IPS-NIHi11 (cell line): ENCODE measurements at regions not wholly inside any gene's neighbourhood (a gene's known extent, or its start where the extent isn't known, plus 50 kb on each side); places are given as distances from the start of the nearest gene placed in this dataset.

Source experiments
- DNase-seq: peaks from one replicate; pipeline ENCODE4 v3.0.0; 2012; ENCODE audit warnings: mixed read lengths, low spot score

- no peak for DNase-seq
Observed at GRCh38 chr4:38563707-38564495, 100.1 kb upstream of the KLF3 start.

- DNase-seq, result no peak
Observed at GRCh38 chr4:38565271-38566199, 98.5 kb upstream of the KLF3 start.

- no peak for DNase-seq
Observed at GRCh38 chr4:38566806-38567398, 97.1 kb upstream of the KLF3 start.

GRCh38 chr4:38567457-38567856 is 96.5 kb upstream of the KLF3 start:
- no peak for DNase-seq

- no peak for DNase-seq
Observed at GRCh38 chr4:38568768-38569167, 95.2 kb upstream of the KLF3 start.

- DNase-seq, result no peak
Observed at GRCh38 chr4:38570647-38571276, 93.2 kb upstream of the KLF3 start.

GRCh38 chr4:38572793-38573192 is 91.2 kb upstream of the KLF3 start:
- no peak for DNase-seq

GRCh38 chr4:38574559-38575333 is 89.3 kb upstream of the KLF3 start:
- DNase-seq, result no peak

- no peak for DNase-seq
Observed at GRCh38 chr4:38576767-38577166, 87.2 kb upstream of the KLF3 start.

GRCh38 chr4:38577462-38577861 is 86.5 kb upstream of the KLF3 start:
- no peak for DNase-seq

- DNase-seq, result no peak
Observed at GRCh38 chr4:38581426-38582106, 82.4 kb upstream of the KLF3 start.

GRCh38 chr4:38582445-38582844 is 81.6 kb upstream of the KLF3 start:
- DNase-seq, result no peak

- DNase-seq, result no peak
Observed at GRCh38 chr4:38582889-38583470, 81.0 kb upstream of the KLF3 start.

- no peak for DNase-seq
Observed at GRCh38 chr4:38585871-38586270, 78.1 kb upstream of the KLF3 start.

GRCh38 chr4:38587106-38587505 is 76.9 kb upstream of the KLF3 start:
- no peak for DNase-seq

- no peak for DNase-seq
Observed at GRCh38 chr4:38590046-38590445, 74.0 kb upstream of the KLF3 start.

- no peak for DNase-seq
Observed at GRCh38 chr4:38591617-38592337, 72.2 kb upstream of the KLF3 start.

GRCh38 chr4:38598489-38598888 is 65.5 kb upstream of the KLF3 start:
- DNase-seq, result no peak

GRCh38 chr4:38600575-38600974 is 63.4 kb upstream of the KLF3 start:
- DNase-seq, result no peak
